Activated naive CD4-positive, alpha-beta T cell treated with anti-CD3 and anti-CD28 coated beads, Interleukin-2, amount 50 U/mL, for 16 hours (primary cell): ENCODE measurements at regions not wholly inside any gene's neighbourhood (a gene's known extent, or its start where the extent isn't known, plus 50 kb on each side); places are given as distances from the start of the nearest gene placed in this dataset.

Experiments used
- DNase-seq: peaks from one replicate; pipeline ENCODE4 v3.0.0-alpha.2; 2020

- DNase-seq, result no peak
Measured at GRCh38 chr2:8278709-8279354, 403.0 kb upstream of the ID2 start.

- no peak for DNase-seq
Measured at GRCh38 chr2:8279506-8279905, 402.4 kb upstream of the ID2 start.

GRCh38 chr2:8281234-8281633, 400.6 kb upstream of the ID2 start:
- no peak for DNase-seq

GRCh38 chr2:8281950-8282857, 399.7 kb upstream of the ID2 start:
- no peak for DNase-seq

- no peak for DNase-seq
Measured at GRCh38 chr2:8282858-8283252, 399.0 kb upstream of the ID2 start.

GRCh38 chr2:8285081-8285480, 396.8 kb upstream of the ID2 start:
- DNase-seq, result no peak

- DNase-seq, result no peak
Measured at GRCh38 chr2:8285898-8286297, 396.0 kb upstream of the ID2 start.

- no peak for DNase-seq
Measured at GRCh38 chr2:8288206-8288605, 393.6 kb upstream of the ID2 start.

- DNase-seq, result no peak
Measured at GRCh38 chr2:8289111-8289510, 392.7 kb upstream of the ID2 start.

GRCh38 chr2:8290771-8291352, 391.0 kb upstream of the ID2 start:
- DNase-seq, result no peak

- peak; percentile 30 for DNase-seq
Measured at GRCh38 chr2:8296306-8296705, 385.6 kb upstream of the ID2 start.

- no peak for DNase-seq
Measured at GRCh38 chr2:8297376-8298231, 384.3 kb upstream of the ID2 start.

- DNase-seq, result no peak
Measured at GRCh38 chr2:8298783-8299182, 383.1 kb upstream of the ID2 start.

GRCh38 chr2:8300216-8300615, 381.6 kb upstream of the ID2 start:
- no peak for DNase-seq

- DNase-seq, result no peak
Measured at GRCh38 chr2:8300905-8301304, 381.0 kb upstream of the ID2 start.

GRCh38 chr2:8303322-8303832, 378.5 kb upstream of the ID2 start:
- DNase-seq, result peak; percentile 39

- no peak for DNase-seq
Measured at GRCh38 chr2:8304821-8305766, 376.8 kb upstream of the ID2 start.

GRCh38 chr2:8306530-8307351, 375.1 kb upstream of the ID2 start:
- DNase-seq, result no peak

- DNase-seq, result no peak
Measured at GRCh38 chr2:8307606-8308180, 374.2 kb upstream of the ID2 start.

- no peak for DNase-seq
Measured at GRCh38 chr2:8309131-8309530, 372.7 kb upstream of the ID2 start.
